NCI-H526 (cell line): ENCODE measurements at regions not wholly inside any gene's neighbourhood (a gene's known extent, or its start where the extent isn't known, plus 50 kb on each side); places are given as distances from the start of the nearest gene placed in this dataset.
"Not testable (repeated sequence)": the region's sequence is repeated elsewhere in the genome, so short reads cannot be mapped to it uniquely, and the experiment has no call there.

ENCODE experiments used
- DNase-seq, 2 experiments: peaks; one replicate each; lab custom pipeline; 2025; lab: John Stamatoyannopoulos, UW

DNA sequence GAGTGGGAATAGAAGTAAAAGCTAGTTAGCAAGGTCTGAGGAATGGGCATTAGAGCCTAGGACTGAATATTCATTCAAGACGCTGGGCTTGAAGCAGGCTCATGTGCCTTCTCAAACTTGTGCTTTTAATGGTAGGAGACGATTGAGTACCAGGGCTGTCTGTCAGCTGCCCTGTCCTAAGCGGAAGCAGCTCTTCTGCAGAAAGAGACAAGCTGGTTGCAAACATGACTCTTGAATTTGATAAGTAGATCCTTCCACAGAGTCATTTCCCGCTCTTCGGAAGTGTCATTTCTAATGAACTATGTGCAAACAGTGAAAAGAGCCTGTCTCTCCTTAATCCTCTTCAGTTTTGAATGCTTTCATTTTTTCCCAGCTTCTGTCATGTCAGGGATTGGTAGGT, 176.4 kb downstream of the TFAP2B start:
- DNase-seq = no peak

GRCh38 chr6:50998905-50999304, 180.2 kb downstream of the TFAP2B start:
- DNase-seq = no peak

DNA sequence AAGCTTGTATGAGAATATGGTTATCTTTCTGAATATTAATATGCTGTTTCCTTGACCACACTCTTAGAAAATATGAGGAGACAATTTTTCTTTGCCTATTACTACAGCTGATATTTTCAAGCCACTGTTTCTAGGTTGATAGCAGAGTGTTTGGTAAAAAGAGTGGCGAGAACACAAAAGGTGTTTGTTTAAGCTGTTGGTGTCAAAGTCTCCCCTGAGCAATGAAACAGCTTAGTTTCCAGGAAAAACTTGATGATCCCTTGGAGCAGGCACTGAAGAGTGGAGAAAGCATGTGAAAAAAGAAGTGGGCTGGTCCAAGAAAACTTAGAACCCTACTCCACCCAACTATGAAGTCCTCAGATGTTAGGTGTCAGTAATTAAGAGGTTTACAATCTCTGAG, 182.7 kb downstream of the TFAP2B start:
- DNase-seq = no peak

DNA sequence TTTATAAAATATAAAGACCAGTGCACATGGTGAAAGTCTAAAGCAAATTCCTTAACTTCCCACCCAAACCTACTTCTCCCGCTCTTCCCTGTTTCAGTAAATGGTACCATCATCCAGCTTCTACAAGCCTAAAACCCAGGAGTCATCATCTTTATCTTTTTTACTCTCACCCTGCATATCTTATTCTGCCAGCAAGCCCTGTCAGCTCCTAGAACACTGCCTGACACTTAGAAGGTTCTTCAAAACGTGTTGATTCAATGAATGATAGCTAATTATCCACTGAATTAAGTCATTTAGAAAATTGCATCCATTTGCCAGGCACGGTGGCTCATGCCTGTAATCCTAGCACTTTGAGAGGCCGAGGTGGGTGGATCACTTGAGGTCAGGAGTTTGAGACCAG, 185.7 kb downstream of the TFAP2B start:
- DNase-seq = no peak

GRCh38 chr6:51005779-51006178, 187.1 kb downstream of the TFAP2B start:
- no peak for DNase-seq

GRCh38 chr6:51007237-51007636, 188.6 kb downstream of the TFAP2B start:
- DNase-seq = no peak

DNA sequence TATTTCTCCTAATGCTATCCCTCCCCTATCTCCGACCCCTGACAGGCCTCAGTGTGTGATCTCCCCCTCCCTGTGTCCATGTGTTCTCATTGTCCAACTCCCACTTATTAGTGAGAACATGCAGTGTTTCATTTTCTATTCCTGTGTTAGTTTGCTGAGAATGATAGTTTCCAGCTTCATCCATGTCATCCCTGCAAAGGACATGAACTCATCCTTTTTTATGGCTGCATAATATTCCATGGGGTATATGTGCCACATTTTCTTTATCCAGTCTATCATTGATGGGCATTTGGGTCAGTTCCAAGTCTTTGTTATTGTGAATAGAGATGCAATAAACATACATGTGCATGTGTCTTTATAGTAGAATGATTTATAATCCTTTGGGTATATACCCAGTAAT, 190.0 kb downstream of the TFAP2B start:
- not testable (repeated sequence) for DNase-seq

DNA sequence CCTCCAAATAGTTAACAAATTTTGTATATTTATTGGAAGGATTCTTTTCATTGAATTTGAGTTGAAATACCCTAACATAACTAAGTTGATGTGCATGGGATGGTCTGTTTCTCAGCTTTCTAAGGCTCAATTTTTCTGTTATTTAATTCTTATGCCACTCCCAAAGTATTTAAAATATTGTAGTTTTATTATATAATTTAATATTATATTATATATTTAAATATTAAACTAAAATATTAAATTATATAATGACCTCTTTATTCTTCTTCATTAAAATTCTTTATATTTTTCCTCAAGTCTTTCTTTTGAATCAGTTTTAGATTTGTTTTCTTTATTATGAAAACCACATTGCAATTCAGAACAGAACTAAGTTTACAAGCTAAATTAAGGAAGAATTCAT, 194.7 kb downstream of the TFAP2B start:
- DNase-seq = no peak

DNA sequence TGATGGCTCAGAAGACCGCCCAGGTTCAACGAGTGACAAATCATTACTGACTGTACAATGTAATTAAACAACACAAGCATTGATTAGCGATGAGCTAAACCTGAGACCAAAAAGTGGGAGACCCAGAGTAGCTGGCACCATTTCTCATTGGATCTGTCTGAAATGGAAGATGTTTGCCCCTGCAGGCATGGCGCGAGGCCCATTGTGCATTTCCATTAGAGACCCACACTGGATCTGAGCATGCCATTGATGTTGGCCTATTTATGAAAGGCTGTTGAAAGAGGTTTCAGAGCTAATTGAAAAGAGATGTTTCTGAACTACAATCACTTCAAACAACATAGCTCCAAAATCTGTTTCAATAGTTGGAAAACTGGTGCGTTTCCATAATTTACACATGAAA, 196.7 kb downstream of the TFAP2B start:
- no peak for DNase-seq

GRCh38 chr6:51016489-51016888, 197.8 kb downstream of the TFAP2B start:
- no peak for DNase-seq

GRCh38 chr6:51019806-51020205, 201.1 kb downstream of the TFAP2B start:
- peak in 1 of 2 experiments; percentile 33 for DNase-seq

DNA sequence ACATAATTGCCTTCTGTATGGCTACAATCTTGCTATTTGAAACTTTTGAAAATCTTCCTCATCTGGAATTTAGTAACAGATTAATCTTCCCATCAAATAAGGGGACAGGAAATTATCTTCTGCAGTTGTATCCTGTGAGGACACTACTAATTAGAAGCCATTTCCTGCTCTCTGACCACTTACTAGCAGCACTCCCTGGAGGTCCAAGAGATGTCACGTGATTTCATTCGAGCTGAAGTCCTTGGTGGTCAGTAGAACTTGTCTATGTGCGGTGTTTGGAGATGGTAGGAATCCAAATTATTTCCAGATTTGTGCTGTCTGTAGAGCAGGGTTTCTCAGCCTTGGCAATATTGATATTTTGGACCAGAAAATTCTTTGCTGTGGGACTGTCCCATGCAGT, 202.5 kb downstream of the TFAP2B start:
- DNase-seq = no peak

GRCh38 chr6:51024126-51024525, 205.5 kb downstream of the TFAP2B start:
- no peak for DNase-seq

DNA sequence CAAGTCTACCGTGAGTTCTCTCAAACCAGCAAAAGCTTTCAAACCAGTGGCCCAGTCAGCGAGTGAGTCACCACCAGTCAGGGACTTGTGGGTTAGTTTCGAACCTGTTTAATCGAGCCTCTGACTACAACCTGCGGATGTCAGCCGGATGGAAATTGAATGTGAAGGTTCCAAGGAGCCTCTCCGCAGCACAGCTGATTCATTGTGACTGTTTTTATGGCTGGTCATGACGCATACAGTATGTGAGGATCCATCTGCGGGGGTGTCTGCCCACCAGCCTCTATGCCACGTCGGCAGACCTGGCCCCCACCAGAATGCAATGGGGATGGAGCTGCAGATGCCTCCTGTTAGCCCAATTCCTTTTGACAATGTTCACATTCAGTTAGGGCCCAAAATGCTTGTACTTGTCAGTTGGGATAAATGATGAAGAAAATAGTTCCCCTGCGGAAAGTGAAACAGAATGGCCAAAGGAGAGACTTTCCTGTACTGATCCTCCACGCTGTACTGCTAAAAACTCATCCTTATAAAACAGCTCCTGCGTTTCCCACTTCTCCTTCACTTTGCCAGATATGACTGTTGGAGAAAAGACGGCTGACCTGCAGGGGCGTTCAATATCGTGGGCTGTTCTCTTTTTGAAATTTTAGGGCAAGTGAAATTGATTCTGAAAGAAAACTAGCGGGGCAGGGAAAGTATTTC, 206.6 kb downstream of the TFAP2B start:
- no peak for DNase-seq

GRCh38 chr6:51027283-51028065, 208.8 kb downstream of the TFAP2B start:
- no peak for DNase-seq

DNA sequence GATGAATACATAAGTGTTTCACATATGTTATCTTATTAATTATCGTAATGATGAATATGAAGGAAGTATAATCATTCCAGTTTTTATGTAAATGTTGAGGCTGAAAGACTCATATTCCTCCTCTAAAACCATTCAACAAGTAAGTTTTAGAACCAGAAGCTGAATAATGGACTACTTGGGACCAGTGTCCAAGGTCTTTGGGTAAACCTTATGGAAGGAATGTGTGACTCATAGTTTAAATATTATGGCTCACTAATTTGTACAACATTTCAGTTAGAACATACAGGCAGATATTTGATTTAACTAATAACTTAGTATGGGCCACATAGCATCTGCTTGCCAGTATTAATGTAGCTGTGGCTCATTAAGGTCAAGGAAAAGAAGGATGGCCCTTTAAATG, 209.6 kb downstream of the TFAP2B start:
- DNase-seq = no peak

- no peak for DNase-seq
These were observed 210.9 kb downstream of the TFAP2B start for GRCh38 chr6:51029561-51029960.

DNA sequence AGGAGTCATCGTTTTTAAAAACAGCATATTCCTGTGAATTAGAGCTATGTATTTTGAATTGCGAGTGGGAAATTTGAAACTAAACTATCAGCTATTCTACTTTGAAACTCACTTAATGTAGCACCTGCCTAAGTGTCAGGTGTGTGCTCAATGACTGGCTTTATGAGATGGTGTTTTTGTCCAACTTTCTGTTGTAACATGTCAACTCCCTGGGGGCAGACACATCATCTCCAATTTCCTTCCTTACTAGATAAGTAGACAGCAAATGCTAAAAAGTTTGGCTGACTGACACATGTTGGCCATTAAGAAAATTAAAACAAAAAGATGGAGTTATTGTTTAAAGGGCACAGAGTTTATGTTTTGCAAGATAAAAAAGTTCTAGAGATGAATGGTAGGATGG, 226.9 kb downstream of the TFAP2B start:
- peak in 1 of 2 experiments; percentile 27 for DNase-seq

- DNase-seq = no peak
These were observed 230.8 kb downstream of the TFAP2B start for GRCh38 chr6:51049288-51049982.

DNA sequence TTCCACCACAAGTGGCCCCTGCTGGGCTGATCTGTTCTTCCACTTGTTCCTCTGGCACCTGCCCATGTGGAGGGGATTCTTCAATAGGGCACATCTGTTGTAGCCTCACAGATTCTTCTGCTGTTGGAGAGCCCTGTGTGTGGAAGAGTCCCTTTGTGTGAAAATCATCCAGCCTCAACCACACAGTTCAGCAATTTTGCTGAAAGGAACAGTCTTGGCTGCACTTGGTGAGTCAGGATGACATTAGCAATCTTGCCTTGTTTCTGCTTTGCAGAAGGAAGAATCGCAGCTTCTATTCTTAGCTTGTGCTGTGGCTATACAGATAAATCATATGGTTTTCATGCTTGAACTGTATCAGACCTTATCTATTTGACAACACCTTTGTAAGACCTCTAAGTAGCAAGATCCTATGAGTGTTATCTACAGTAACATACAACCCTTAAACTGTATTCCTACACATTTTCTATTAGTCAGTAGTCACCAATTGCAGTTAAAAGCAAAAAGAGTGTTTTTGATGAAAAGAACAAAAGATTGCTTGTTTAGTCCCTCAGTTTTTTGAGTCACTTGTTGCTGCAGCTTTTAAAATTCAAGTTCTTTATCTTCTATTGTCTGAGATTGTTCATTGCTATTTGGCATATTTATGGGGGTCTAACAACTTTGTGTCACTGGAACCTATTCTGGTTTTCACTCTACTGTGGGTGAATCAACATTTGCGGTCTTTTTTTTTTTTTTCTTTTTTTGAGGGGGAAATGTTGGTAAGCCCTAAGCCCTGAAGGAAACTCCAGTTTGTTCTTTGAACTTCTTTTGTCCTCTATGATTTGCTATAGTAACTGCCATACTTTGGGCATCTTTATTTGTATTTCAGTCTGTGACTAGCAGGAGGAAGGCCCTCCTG, 231.6 kb downstream of the TFAP2B start:
- no peak for DNase-seq

- DNase-seq = not testable (repeated sequence)
These were observed 234.0 kb downstream of the TFAP2B start for GRCh38 chr6:51052716-51053115.

DNA sequence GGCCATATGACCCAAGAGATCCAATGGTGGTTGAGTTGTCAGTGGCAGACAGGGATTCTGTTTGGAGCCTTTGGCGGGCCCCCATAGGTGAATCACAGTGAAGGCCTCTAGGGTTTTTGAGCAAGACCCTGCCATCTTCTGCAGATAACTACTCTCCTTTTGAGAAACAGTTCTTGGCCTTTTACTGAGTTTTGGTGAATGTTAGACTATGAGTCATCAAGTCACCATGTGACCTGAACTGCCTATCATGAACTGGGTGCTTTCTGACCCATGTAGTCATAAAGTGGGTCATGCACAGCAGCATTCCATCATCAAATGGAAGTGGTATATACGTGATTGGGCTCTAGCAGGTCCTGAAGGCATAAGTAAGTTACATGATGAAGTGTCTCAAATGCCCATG, 236.6 kb downstream of the TFAP2B start:
- not testable (repeated sequence) for DNase-seq
